Breast epithelium (tissue), 4 donors: ENCODE measurements at regions not wholly inside any gene's neighbourhood (a gene's known extent, or its start where the extent isn't known, plus 50 kb on each side); places are given as distances from the start of the nearest gene placed in this dataset.

Source experiments
- DNase-seq, 2 donors: peaks; one replicate each; pipeline ENCODE4 v3.0.0-alpha.2; 2019; ENCODE audit warnings: low spot score in 2 of 2
- H3K27ac ChIP-seq, 2 donors: fragments of 200-600 bp; sonication (generic) in 1 of 2; one replicate each; pipeline ENCODE4 v1.5.1; 2016 to 2019; ENCODE audit warnings: mild to moderate bottlenecking in 1 of 2
- H3K27me3 ChIP-seq, 2 donors: fragments of 200-600 bp; sonication (generic) in 1 of 2; one replicate each; pipeline versions ENCODE4 v1.5.1 to v1.6.0; 2017 to 2019; ENCODE audit warnings: control low read depth in 1 of 2, mild to moderate bottlenecking in 1 of 2
- H3K36me3 ChIP-seq: fragments of 200-600 bp; one replicate; pipeline ENCODE4 v1.5.1; 2019
- H3K4me1 ChIP-seq, 2 donors: fragments of 200-600 bp; sonication (generic); one replicate each; pipeline ENCODE4 v1.5.1; 2016 to 2019; ENCODE audit warnings: control low read depth in 1 of 2
- H3K4me3 ChIP-seq, 3 donors: fragments of 200-600 bp; sonication (generic); 1 replicate in 2 of 3; 2 replicates in 1 of 3; pipeline ENCODE4 v1.5.1; 2016 to 2019; ENCODE audit warnings: mild to moderate bottlenecking in 3 of 3, moderate library complexity in 2 of 3
- H3K9me3 ChIP-seq, 2 donors: fragments of 200-600 bp; sonication (generic) in 1 of 2; one replicate each; pipeline ENCODE4 v1.5.1; 2016 to 2019; ENCODE audit warnings: control low read depth in 1 of 2
- CTCF ChIP-seq, 3 donors: fragments of 450-650 bp; IDR thresholded peaks; one replicate each; pipeline ENCODE4 v1.5.1; 2016 to 2017; ENCODE audit warnings: antibody characterized with exemption in 3 of 3, mild to moderate bottlenecking in 3 of 3, moderate library complexity in 3 of 3
- POLR2A ChIP-seq: fragments of 450-650 bp; IDR thresholded peaks from one replicate; pipeline ENCODE4 v1.6.1; 2016; ENCODE audit warnings: antibody characterized with exemption, mild to moderate bottlenecking, moderate library complexity
- POLR2AphosphoS5 ChIP-seq, 3 donors: sonication (generic); formaldehyde crosslinking; IDR thresholded peaks; one replicate each; pipeline ENCODE4 v1.6.1; 2017; ENCODE audit warnings: antibody characterized with exemption in 3 of 3
- intact Hi-C: fragments of 100-400 bp; cut with DNase I; formaldehyde crosslinking; loops from one replicate; pipeline ENCODE4 v1.15.1; 2023; ENCODE audit warnings: low total_unique reads

- no peaks in the 10 kb centered on the region for H3K4me1 ChIP-seq
- no peak for TF ChIP-seq POLR2A
- no peak for TF ChIP-seq POLR2AphosphoS5 (IDR thresholded peaks at IDR 0.05)
- TF ChIP-seq CTCF (IDR thresholded peaks at IDR 0.05), result no peak
- no peak overlapping the region for H3K27ac ChIP-seq
- H3K27me3 ChIP-seq, result no peaks in the 10 kb centered on the region
- no peaks in the 10 kb centered on the region for H3K36me3 ChIP-seq
- H3K4me3 ChIP-seq, result no peak overlapping the region
- no peak for DNase-seq
- intact Hi-C loops, result no loop called here
- H3K9me3 ChIP-seq, result no peaks in the 10 kb centered on the region
Measured at GRCh38 chr7:115499956-115500355, 530.6 kb downstream of the TFEC start.

- H3K27ac ChIP-seq, result no peak overlapping the region
- H3K9me3 ChIP-seq, result no peaks in the 10 kb centered on the region
- no peak for TF ChIP-seq POLR2A
- no peak for TF ChIP-seq CTCF (IDR thresholded peaks at IDR 0.05)
- no peak overlapping the region for H3K4me3 ChIP-seq
- H3K27me3 ChIP-seq, result no peaks in the 10 kb centered on the region
- H3K4me1 ChIP-seq, result no peaks in the 10 kb centered on the region
- DNase-seq, result no peak
- intact Hi-C loops, result no loop called here
- no peaks in the 10 kb centered on the region for H3K36me3 ChIP-seq
Measured at GRCh38 chr7:115496006-115496405, 534.6 kb downstream of the TFEC start.

- Histone ChIP-seq H3K4me3 (no peak overlapping the region), H3K36me3 (no peaks in the 10 kb centered on the region), H3K27ac (no peak overlapping the region), H3K27me3 (no peaks in the 10 kb centered on the region), H3K4me1 (no peaks in the 10 kb centered on the region), H3K9me3 (no peaks in the 10 kb centered on the region)
- TF ChIP-seq POLR2AphosphoS5 (IDR thresholded peaks at IDR 0.05) (no peak), CTCF (IDR thresholded peaks at IDR 0.05) (no peak), POLR2A (no peak)
- no peak for DNase-seq
- intact Hi-C loops, result no loop called here
Measured at GRCh38 chr7:115494529-115495147, 535.9 kb downstream of the TFEC start.

GRCh38 chr7:115493381-115493780, 537.2 kb downstream of the TFEC start:
- TF ChIP-seq POLR2AphosphoS5 (IDR thresholded peaks at IDR 0.05) (no peak), POLR2A (no peak)
- no peak overlapping the region for H3K27ac ChIP-seq
- no peaks in the 10 kb centered on the region for H3K4me1 ChIP-seq
- no peaks in the 10 kb centered on the region for H3K27me3 ChIP-seq
- H3K36me3 ChIP-seq, result no peaks in the 10 kb centered on the region
- DNase-seq, result no peak
- intact Hi-C loops, result no loop called here
- no peaks in the 10 kb centered on the region for H3K9me3 ChIP-seq
- H3K4me3 ChIP-seq, result no peak overlapping the region

GRCh38 chr7:115491744-115492380, 538.7 kb downstream of the TFEC start:
- Histone ChIP-seq H3K9me3 (no peaks in the 10 kb centered on the region), H3K27me3 (no peaks in the 10 kb centered on the region), H3K4me3 (no peak overlapping the region), H3K4me1 (no peaks in the 10 kb centered on the region), H3K27ac (no peak overlapping the region), H3K36me3 (no peaks in the 10 kb centered on the region)
- TF ChIP-seq POLR2AphosphoS5 (IDR thresholded peaks at IDR 0.05) (no peak), CTCF (IDR thresholded peaks at IDR 0.05) (no peak), POLR2A (no peak)
- intact Hi-C loops, result no loop called here
- DNase-seq, result no peak
